ENCODE measurements at regions not wholly inside any gene's neighbourhood (a gene's known extent, or its start where the extent isn't known, plus 50 kb on each side); places are given as distances from the start of the nearest gene placed in this dataset.

- DNase-seq (ENCODE audit: low spot score), result no peak
Measured at GRCh38 chr20:18971574-18971973, 158.0 kb downstream of the SCP2D1 start.

DNA sequence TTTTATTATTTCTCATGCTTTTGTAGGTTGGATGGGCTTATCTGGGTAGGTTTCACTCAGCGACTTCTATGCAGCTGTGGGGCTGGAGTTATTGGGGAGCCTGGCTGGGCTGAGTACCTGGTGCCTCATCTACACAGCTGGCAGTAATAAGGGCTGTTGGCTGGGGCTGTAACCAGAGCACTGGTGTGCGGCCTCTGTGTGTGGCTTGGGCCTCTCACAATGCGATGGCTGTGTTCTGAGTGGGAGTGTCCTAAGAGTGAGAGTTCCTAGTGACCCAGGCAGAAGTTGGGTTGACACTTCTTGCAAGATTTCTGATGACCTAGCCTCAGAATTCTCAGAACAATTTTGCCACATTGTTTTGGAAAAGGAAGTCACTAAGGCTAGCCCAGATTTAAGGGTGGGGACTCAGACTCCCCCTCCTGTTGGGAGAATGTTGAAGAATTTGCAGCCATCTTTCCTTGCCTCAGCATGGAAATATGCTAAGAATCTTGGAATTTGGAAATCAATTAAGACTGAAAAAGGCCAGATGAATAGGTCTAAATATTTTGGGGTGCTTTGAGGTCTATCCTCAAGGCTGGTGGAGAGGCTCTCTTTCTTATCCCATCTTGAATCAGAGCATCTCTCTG is 158.8 kb downstream of the SCP2D1 start:
- DNase-seq (ENCODE audit: low spot score), result no peak

DNA sequence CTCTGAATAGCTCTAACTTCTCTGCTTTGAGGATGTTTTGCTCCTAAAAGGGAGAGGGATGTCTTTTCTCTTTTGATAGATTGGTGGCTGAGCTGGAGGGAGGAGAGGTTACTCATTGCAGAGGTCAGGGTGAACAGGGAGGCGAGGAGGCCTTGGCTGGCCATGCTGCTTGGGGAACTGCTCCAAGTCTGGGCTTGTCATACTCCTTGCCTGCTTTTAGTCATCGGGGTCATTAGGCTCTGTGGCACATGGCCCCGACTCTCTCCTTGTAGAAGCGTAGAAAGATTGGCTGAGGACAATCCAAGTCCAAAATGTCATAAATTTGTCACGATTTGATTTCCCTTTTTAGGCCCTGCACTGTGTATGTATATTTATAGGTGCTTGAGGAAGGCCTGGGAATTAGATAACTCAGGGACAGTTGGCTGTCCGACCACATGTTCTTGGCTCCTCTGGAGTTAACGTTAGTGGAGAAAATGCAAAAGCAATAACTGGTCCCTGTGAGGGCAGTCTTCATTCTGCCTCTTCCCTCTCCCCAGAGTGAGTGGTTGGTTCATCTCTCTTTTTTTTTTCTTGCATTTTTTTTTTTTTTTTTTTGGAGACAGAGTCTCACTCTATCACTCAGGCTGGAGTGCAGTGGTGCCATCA is 160.1 kb downstream of the SCP2D1 start:
- no peak for DNase-seq (ENCODE audit: low spot score)

- DNase-seq (ENCODE audit: low spot score), result no peak
Measured at GRCh38 chr20:18974660-18975059, 161.1 kb downstream of the SCP2D1 start.

GRCh38 chr20:18977441-18977840 is 163.9 kb downstream of the SCP2D1 start:
- no peak for DNase-seq (ENCODE audit: low spot score)

DNA sequence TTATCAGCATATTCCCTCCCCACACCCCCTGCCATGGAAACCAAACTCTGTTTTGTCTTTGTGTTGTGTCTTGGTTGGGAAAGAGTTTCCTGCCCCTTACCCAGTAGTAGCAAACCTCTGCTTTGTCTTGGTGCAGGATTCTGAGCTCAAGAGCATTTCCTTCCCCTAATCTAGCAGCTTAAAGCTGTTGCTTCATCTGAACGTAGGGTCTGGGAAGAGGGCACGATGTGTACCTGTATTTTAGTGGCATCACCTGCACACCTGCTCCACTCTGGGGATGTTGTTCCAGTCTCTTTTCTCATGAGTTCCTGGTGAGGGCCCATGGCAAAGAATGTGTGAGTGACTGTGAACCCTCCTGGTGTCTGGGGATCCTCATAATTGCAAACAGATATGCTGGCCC is 164.7 kb downstream of the SCP2D1 start:
- no peak for DNase-seq (ENCODE audit: low spot score)

DNA sequence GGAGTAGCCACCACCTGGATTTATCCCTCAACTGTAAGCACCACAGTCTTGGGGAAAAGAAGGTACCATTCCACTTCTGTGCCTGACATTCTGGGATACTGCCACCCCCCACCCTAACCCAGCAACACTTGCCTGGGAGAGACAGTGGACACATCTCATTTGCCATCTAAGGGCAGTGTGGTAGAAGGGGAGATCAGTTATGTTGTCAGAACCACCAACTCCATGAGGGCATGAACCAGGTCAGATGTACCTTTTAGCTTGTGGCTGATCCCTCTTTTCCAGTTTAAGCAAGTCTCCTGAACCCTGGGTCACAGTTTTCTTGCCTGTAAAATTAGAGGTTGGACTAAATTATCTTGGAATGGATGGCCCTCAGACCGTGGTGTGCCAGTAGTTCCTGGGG is 165.5 kb downstream of the SCP2D1 start:
- no peak for DNase-seq (ENCODE audit: low spot score)

GRCh38 chr20:18981962-18982539 is 168.5 kb downstream of the SCP2D1 start:
- no peak for DNase-seq (ENCODE audit: low spot score)

GRCh38 chr20:18983796-18984195 is 170.2 kb downstream of the SCP2D1 start:
- DNase-seq (ENCODE audit: low spot score), result no peak

GRCh38 chr20:18984238-18985200 is 170.9 kb downstream of the SCP2D1 start:
- no peak for DNase-seq (ENCODE audit: low spot score)

GRCh38 chr20:18985551-18985950 is 172.0 kb downstream of the SCP2D1 start:
- no peak for DNase-seq (ENCODE audit: low spot score)

- no peak for DNase-seq (ENCODE audit: low spot score)
Measured at GRCh38 chr20:18986146-18986830, 172.7 kb downstream of the SCP2D1 start.

- DNase-seq (ENCODE audit: low spot score), result no peak
Measured at GRCh38 chr20:18986895-18987580, 173.5 kb downstream of the SCP2D1 start.

GRCh38 chr20:18987781-18988360 is 174.3 kb downstream of the SCP2D1 start:
- DNase-seq (ENCODE audit: low spot score), result no peak

GRCh38 chr20:18988701-18989100 is 175.1 kb downstream of the SCP2D1 start:
- DNase-seq (ENCODE audit: low spot score), result no peak

GRCh38 chr20:18989736-18990474 is 176.3 kb downstream of the SCP2D1 start:
- DNase-seq (ENCODE audit: low spot score), result no peak

GRCh38 chr20:18991012-18991411 is 177.4 kb downstream of the SCP2D1 start:
- no peak for DNase-seq (ENCODE audit: low spot score)

GRCh38 chr20:18992418-18992817 is 178.8 kb downstream of the SCP2D1 start:
- no peak for DNase-seq (ENCODE audit: low spot score)

GRCh38 chr20:18995455-18995854 is 181.9 kb downstream of the SCP2D1 start:
- DNase-seq (ENCODE audit: low spot score), result no peak

DNA sequence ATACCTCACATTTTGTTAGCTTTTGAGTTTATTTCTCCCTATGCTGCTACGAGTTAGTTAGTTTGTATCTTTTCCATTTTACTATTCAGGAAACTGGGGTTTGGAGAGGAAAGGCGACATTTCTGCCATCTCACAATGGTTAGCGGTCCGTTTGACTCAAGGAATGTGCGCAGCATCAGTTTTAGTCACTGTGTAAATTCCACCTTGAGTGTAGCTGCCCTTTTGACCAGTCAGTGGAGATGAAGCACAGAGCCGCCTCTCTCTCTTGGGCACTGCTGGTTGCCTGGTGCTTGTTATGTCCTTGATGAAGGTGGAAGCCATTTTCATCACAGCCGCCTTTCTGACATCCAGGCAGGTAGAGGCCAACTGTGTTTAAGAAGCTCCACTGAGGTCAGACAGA is 185.5 kb downstream of the SCP2D1 start:
- DNase-seq (ENCODE audit: low spot score), result no peak
